ENCODE measurements at regions not wholly inside any gene's neighbourhood (a gene's known extent, or its start where the extent isn't known, plus 50 kb on each side); places are given as distances from the start of the nearest gene placed in this dataset.
"Not testable (repeated sequence)": the region's sequence is repeated elsewhere in the genome, so short reads cannot be mapped to it uniquely, and the experiment has no call there.

DNA sequence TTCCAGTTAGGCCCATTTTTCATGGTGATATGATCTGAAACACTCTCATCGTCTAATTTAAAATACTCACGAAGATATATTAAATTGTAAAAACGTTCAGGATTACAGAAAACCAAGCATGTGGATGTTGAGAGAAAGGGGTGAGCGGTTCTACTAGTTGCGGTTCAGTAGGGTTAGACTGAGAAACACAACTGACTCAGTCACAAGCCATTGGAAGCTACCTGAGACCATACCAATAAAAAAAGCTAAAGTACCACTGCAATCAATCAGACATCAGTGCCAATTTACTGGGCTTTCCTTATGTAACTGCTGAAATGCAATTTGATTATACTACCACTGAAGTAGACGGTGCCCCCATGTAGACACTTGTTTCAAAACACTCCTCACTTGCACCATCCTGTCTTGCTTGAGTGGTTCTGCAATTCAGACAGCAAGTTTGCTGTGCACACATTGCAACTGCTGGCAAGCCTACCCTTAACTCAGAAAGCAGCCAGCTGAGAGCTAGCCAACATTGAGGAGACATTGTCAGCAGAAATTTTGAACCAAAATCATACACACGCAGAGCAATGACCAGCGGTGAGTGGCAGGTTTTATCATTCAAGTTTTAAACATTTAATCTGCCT, 368.7 kb upstream of the ARHGEF26 start:
- DNase-seq (ENCODE audit: low read depth) = no peak

DNA sequence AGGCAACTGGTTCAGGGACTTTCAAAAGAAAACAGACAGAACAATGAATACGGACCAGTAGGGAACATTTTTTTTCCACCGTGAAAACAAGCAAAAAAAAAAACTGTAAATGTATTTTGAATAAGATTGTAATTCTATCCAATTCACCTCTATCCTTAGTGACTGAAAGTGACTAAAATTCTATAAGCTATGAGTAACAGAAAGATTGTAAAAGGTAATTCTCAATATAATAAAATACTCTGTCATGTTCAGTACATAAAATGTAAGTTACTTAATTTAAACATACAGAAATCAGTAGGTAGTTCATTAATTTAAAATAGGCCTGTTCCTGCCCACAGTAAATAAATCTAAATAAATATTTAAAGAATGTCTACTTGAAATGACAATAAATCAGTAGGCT, 368.2 kb upstream of the ARHGEF26 start:
- no peak for DNase-seq (ENCODE audit: low read depth)

DNA sequence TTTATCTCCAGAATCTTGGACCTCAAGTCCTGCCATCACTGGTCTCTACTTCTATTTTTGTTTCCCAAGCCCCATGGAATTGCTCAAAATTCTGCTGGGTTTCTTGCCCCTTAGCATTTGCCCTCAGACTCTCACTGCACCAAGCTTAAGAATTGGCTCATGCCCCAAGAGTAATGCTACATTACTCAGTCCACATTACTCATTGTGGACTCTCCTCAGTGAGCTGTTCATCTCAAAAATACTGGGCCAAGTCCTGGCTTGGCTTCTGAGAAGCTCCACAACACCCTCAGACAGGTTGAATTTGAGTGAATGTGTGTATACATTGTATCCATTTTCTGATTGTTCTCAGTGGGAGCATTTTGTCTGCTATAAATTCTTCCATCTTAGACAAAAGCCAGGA, 364.4 kb upstream of the ARHGEF26 start:
- no peak for DNase-seq (ENCODE audit: low read depth)

DNA sequence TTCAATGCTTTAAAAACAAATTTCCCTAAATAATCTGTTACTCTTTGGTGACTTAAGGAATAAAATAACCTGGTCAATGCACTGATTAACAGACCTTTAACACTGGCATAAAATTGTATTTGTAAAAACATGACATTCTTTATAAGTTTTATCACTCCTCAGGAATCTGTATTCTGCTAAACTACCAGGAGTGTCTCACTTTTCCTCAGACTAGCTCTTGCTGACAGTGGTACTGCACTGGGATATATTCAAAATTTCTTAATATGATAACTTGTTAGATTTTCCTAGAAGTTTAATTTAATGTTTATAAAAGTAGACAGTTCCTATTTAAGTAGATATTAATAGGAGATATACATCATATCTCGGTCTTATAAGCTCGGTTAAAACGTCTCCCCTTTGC, 363.4 kb upstream of the ARHGEF26 start:
- no peak for DNase-seq (ENCODE audit: low read depth)

DNA sequence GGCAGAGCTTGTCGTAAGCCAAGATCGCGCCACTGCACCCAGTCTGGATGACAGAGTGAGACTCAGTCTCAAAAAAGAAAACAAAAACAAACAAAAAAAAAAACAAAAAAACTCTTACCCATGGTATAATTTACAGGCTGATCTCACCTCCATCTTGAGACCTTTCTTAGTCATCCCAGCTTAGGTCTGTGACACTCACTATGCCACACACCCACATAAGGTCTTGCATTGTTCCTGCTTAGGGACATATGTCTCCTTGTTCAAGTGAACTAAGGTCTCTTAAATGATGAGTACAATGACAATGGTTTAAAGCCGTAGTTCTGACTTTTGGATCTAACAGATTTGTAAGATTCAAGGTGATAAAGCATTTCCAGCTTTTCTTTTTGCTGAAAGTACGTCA, 360.2 kb upstream of the ARHGEF26 start:
- DNase-seq (ENCODE audit: low read depth) = no peak

DNA sequence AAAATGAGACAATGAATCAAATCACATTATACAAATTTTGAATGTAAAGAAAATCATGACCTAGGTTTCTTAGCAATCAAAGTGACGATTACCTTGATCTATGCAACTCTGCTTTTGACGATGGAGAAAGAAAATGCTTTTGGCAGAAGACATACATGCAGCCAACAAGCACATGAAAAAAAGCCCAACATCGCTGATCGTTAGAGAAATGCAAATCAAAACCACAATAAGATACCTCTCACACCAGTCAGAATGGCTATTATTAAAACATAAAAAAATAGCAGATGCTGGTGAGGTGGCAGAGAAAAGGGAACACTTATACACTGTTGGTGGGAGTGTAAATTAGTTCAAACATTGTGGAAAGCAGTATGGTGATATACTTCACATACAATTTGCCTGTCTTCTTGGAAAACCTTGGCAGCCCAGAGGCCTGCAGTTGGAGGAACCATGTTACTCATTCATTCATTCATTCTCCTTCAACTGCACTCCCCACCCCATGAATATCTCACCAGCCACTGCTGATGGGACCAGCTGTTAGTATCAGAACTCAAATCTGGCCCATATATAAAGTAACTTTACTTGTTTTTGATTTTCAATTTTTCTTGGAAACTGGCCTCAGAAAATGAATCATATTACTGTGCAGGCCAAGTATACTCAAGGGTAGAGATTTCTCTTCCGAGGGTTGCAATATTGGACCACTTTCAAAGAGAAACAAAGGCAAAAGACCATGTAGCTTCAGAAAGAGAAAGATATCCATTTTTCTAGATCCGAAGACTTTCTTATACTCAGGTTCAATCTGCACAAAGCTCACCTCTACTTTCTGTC, 358.6 kb upstream of the ARHGEF26 start:
- DNase-seq (ENCODE audit: low read depth) = no peak

DNA sequence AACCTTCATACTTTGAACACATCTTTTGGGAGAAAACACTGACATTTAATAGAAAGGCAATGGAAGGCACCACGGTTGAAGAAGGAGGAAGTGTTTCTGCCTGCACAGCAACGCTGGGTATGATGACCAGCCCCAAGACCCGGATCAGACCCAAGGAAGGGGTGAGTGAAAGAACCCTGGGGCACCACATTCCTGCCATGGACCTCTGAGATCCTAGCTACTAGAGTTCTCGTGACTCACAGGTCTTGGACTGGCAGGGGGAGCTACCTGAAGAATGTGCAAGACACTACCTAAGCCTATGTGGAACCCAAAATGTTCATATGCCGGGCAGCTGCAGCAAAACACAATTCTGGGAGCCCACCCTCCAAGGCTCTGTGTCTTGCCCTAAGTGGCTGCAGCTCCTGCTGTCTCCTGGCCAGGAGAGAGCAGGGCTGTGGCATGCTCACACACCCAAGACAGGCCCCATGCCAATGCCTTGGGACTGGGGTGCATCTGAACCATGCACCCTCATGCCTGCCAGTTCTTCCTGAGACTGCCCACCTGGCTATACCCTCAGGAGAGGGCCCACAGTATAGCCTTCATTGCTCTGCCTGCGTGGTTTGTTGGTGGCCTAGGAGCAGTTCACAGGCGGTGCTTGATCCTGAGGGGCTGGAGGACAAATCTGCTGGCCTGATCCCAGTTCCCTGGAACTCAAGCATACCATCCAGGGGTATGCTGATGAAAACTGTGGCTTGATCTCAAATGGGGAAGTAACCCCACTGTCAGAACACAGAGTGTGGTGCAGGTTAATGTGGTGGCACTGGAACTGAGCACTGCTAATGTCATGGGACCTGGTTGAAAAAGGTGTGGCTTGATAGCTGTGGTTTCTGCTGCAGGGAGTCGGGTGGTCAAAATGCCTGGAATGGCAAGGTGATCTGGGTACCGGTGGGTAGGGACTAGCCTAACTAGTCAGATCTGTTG, 353.3 kb upstream of the ARHGEF26 start:
- no peak for DNase-seq (ENCODE audit: low read depth)

DNA sequence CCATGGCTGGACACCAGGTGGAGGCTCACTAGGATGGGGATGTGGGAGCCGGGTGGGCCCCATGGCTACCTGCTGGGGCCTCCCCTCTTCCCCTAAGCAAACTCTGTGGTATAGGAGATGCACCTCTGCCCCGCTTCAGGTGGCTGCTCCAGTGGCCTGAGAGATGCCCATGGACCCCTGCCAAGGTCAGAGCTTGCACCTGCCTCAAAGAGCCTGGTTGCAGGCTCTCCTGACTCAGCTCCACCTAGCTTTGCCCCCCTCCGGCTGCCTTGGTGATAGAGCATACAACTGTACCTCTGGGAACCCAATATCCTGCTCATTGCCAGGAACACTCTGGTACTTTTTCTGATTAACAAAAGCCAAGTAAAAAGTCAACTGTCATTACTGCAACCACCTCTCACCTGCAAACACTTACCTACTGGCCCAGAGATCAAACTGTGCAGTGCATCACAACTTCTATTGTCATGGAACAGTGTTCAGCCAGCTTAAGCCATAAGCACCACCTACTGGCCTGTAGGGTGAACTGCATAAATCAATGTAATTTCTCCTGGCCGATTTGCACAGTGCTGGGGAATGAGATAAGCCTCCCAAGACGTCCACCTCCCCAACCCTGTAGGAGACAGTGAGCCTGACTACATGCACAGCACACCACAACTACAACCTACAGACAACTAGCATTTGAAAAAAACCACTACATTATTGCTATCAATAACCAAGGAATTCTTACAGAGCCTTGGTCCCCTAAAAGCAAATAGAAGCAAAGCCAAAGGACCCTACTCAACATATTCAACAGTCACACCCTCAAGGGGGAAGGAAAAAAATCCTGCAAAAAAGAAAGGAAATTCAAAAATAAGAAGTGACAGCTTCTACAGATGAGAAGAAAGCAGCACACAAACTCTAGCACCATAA, 352.4 kb upstream of the ARHGEF26 start:
- DNase-seq (ENCODE audit: low read depth) = peak; percentile 22

DNA sequence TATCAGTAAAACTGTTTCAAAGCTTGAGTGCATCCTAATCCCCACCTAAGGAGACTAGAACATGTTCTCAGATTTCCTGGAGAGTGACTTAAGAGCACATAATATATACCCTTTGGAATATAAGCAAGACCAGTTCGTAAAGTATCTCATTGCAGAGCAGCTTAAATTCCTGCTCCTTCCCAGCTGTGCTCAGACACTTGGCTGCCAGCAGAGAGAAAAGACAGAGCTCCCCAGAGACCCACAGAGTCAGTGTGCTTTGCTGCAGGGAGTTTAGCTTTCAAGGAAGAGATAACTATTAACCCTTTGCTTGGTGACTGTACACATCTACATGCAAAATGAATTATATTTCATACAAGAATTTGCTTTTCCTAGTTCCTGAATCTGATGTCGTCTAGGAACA, 338.1 kb upstream of the ARHGEF26 start:
- no peak for DNase-seq (ENCODE audit: low read depth)

DNA sequence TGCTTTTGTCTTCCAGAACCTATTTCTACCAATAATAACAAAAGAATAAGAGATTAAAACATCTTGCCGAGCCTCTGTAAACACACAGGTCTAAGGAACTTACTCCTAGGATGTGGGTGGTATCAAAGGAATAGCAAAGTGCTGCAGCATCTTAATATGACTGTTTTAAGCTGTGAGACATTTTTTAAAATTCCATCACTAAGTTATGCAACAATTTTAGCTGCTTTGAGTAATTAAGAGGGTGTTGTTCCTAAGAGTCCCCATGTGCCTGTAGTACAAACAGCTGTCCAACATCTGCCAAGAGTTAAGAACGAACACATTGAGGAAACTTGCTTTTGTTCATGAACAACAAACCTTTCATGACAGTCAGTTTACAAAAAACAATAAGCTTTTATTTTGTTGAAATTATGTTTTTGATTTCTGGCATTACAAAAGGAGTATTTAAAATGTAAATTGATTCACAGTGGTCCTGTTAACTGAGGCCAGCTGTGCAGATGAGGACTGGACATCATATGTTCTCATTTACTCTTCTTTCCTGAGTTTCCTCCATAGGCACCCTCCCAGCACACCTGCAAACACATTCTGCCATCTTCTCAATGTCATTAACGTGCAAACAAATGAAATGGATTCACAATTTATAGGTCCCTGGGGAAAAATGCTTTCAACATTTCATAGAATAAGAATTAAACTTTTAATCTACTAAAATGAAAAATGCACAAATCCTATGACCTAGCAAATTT, 337.3 kb upstream of the ARHGEF26 start:
- DNase-seq (ENCODE audit: low read depth) = no peak

DNA sequence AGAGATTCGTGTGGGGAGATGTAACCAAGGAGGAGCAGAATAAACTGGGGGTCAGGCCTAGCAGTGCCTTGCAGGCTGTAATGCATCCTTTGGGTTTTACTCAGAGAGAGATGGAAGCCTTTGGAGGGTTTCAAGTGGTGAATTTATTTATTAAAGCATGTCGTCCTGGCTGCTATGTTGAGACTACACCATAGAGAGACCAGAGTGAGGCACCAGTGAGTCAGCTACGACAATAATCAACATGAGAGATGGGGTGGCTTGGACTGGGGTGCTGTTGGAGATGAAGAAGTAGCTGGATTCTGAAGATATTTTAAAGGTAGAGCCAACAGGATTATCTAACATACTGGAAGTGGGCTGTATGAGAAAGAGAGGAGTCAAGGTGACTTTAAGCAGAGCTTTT, 335.3 kb upstream of the ARHGEF26 start:
- no peak for DNase-seq (ENCODE audit: low read depth)

DNA sequence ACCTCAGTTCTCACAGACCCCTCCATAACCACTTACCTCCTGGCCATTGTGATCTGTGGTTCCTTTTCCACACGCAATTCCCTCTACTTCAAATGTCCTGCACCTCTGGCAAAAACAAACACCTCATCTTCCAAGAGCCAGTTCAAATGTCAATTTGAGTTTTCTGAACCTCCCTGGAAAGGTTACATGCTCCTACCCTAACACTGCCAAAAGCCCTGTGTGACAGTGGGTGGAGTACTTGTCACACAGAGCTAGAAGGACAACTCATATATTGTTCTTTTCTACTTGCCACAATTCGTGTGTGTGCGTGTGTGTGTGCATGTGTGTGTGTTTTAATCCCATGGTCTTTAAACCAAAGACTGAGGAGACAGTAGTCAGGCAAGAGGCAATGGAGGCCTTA, 331.8 kb upstream of the ARHGEF26 start:
- DNase-seq (ENCODE audit: low read depth) = no peak

DNA sequence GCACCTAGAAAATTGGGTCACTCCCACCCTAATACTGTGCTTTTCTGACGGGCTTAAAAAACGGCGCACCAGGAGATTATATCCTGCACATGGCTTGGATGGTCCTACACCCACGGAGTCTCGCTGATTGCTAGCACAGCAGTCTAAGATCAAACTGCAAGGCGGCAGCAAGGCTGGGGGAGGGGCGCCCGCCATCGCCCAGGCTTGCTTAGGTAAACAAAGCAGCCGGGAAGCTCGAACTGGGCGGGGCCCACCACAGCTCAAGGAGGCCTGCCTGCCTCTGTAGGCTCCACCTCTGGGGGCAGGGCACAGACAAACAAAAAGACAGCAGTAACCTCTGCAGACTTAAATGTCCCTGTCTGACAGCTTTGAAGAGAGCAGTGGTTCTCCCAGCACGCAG, 324.1 kb upstream of the ARHGEF26 start:
- DNase-seq (ENCODE audit: low read depth) = not testable (repeated sequence)

DNA sequence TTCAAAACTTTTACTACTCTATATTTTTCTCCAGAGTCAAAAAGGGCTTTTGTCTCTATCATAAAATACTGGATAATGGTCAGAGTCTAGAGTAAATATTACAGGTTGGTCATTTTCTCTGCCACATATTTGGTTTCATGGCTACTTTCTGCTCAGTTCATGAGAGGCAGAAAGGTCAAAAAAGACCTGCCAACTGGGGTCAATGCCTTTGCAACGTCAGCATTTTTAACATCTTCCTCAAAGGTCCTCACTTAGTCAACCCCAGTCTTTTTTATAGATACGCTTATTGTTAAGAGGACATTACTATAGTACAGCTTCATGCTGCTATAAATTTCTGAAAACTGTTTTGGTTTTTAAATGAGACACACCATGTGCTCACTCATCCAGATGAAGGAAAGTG, 312.1 kb upstream of the ARHGEF26 start:
- no peak for DNase-seq (ENCODE audit: low read depth)

DNA sequence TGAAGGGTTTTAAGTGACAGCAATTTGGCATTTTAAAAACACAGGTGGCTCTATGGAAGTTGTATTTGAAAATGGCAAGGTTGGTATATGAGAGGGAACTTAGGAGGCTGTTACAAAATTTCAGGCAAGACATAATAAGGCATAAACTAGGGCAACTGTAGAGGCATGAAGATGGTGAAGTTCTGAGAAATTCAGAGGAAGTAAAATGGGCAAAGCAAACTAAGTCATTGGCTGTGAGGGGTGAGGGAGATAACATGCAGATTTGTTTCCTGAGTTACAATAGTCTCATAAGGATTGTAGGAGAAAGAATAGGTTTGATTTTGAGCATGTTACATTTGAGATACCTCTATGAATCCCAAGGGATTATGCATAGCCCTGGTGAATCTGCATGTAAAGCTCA, 302.9 kb upstream of the ARHGEF26 start:
- no peak for DNase-seq (ENCODE audit: low read depth)

DNA sequence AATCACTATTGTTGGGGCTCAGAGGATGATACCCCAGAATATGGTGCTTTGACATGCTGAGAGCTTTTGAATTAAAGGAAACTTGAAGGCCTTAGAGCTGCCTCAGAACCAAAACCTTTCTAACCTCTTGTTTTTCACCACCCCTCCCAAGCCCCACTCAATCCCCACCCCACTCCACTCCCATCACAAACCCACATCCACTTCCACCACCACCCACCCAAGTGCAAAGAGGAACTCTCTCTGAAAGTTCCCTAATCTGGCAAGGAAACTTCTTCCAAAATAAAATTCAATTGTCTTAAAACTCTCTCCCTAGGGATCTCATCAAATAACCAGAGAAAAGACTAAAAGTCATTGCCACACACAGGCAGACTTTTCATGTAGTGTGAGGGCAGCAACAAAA, 301.2 kb upstream of the ARHGEF26 start:
- DNase-seq (ENCODE audit: low read depth) = no peak

DNA sequence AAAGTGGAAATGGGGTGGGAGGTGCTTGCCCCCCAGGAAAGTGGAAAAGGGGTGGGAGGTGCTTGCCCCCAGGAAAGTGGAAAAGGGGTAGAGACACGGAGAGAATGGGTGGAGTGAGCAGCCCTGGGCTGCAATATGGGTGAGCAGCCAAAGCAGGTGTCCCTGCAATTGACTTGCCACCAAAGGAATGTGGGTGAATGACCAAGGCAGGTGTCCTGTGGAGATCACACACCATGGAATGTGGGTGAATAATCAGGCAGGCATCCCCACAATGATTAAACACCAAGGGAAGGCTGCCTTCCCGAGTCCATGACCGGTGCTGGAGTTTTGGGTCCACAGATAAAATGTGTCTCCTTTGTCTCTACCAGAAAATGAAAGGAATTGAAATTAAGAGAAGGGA, 292.8 kb upstream of the ARHGEF26 start:
- not testable (repeated sequence) for DNase-seq (ENCODE audit: low read depth)

DNA sequence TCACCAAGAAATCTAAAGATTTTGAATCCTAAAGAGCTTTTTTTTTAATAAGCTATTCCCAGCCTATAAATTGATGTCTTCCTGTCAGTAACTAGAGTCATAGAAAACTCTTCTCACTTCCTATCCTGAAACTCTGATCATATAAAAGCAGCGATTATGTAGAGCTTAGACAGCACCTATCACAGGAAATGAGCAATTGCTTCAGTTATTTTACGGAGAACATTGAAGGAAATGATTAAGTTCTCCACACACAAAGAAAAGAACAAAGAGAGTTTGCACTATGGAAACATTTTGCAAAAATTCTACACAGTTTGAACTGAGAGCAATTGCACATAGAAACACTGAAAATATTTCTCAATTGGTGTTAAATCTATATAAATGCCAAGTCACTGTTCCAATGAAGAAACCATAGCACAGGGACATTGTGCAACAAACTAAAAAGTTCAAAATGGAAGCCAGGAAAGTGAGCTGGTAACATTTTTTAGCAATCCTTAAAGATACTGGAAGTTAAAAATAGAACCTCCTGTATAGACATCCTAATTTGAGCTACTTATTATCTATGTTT, 291.5 kb upstream of the ARHGEF26 start:
- DNase-seq (ENCODE audit: low read depth) = no peak

DNA sequence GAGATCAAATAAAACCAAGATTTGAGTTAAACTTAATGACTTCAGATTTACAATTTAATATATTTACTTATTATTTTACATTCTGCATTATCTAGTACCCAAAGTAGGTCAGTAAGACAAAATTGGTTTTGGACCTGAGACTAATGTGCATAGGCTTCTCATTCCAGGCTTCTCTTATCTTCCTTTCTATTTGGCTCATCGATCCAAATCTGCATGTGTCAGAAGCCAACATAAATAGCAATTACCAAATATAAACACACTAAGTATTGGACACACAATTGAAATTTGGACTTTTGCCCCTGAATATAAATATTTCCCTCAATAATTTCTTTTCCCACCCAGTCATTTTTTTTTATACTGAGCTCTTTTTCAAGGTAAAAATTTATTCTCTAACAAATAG, 290.6 kb upstream of the ARHGEF26 start:
- DNase-seq (ENCODE audit: low read depth) = no peak

DNA sequence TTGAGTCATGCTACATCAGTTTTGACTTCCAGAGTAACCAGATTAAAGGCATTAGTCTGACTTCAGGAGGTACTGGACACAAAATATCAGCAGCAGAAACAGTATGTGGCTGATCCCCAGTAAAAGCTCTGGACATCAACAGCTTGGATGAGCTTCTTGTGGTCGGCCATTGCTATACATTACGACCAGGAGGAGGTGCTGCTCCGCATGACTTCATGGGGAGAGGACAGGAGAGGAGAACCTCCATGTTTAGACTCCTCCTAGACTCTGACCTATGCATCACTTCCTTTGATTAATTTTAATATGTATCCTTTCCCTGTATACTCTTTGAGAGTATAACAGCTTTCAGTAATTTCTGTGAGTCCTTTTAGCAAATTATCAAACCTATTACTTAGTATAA, 285.6 kb upstream of the ARHGEF26 start:
- DNase-seq (ENCODE audit: low read depth) = no peak

DNA sequence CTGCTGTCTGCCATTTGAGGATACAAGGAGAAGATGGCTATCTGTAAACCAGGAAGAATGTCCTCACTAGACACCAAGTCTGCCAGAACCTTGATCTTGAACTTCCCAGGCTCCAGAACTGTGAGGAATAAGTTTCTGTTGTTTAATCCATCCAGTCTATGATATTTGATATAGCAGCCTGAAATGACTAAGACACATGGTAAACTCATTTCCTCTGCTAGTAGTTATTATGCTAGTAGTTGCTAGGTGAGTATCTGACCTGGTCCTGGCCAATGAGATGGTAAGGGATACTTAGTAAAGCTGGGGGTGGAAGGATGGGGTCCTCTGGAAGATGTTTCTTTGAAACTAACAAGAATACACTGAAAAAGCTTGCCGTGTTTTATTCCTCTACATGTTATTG, 280.7 kb upstream of the ARHGEF26 start:
- no peak for DNase-seq (ENCODE audit: low read depth)
